ENCODE measurements at regions not wholly inside any gene's neighbourhood (a gene's known extent, or its start where the extent isn't known, plus 50 kb on each side); places are given as distances from the start of the nearest gene placed in this dataset.

DNA sequence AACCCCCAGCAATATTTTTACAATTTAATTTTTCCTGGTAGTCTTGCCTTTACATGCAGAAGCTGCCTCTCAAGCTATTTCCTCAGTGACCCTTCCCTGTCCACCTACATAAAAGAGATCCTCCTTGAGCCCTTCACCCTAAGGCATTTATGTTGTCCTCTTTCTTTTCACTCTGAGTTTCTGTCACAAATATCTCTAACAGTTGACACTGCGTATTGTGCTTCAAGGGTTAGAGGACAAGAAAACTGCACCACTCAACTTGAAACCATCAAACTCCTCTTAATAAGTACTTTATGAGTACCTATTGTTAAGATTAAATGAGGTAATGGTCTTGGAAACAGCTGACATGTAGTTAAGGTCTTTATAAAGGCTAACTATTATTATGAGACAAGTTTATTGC is 557.7 kb downstream of the TRHDE start:
- no peak overlapping the region for H3K56ac ChIP-seq (ENCODE audit: insufficient read length, low read depth, low read length)
- no peaks in the 10 kb centered on the region for H3K9me3 ChIP-seq (ENCODE audit: control insufficient read depth, low read depth, low read length)
- TF ChIP-seq, protein P1, sequence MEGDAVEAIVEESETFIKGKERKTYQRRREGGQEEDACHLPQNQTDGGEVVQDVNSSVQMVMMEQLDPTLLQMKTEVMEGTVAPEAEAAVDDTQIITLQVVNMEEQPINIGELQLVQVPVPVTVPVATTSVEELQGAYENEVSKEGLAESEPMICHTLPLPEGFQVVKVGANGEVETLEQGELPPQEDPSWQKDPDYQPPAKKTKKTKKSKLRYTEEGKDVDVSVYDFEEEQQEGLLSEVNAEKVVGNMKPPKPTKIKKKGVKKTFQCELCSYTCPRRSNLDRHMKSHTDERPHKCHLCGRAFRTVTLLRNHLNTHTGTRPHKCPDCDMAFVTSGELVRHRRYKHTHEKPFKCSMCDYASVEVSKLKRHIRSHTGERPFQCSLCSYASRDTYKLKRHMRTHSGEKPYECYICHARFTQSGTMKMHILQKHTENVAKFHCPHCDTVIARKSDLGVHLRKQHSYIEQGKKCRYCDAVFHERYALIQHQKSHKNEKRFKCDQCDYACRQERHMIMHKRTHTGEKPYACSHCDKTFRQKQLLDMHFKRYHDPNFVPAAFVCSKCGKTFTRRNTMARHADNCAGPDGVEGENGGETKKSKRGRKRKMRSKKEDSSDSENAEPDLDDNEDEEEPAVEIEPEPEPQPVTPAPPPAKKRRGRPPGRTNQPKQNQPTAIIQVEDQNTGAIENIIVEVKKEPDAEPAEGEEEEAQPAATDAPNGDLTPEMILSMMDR (conservative IDR thresholded peaks at IDR 0.05), result no peak
- no CpG with 5 or more reads among the region's 1 CpG for WGBS (ENCODE audit: extremely low coverage, insufficient read length, low lambda C conversion rate)
- Mint-ChIP-seq H3K27me3 (ENCODE audit: low read depth) (no peaks in the 10 kb centered on the region), H3K9me3 (peaks cover 3 to 13% of the 10 kb centered on the region in 2 experiments), H3K36me3 (ENCODE audit: insufficient read depth in 1 of 3, low read depth in 3 of 3) (peaks cover 0 to 10% (median 9%) of the 10 kb centered on the region in 3 experiments), H3K4me3 (no peak overlapping the region), H3K4me1 (peaks cover 16 to 26% of the 10 kb centered on the region in 2 experiments), H3K27ac (peak overlapping the region in 2 of 3 experiments; percentile 17 to 76; a peak in 3 of 7 replicates)
- no peak overlapping the region for H4K5ac ChIP-seq (ENCODE audit: insufficient read length, low read depth, low read length)
- H2BK5ac ChIP-seq (ENCODE audit: insufficient read length, low read length), result no peak overlapping the region
- no peak overlapping the region for H3K23ac ChIP-seq (ENCODE audit: insufficient read length, low read depth, low read length)
- H3K14ac ChIP-seq (ENCODE audit: insufficient read depth, low read length), result no peak overlapping the region
- H3K27me3 ChIP-seq (ENCODE audit: insufficient read depth, low read length), result no peaks in the 10 kb centered on the region
- H2AFZ ChIP-seq (ENCODE audit: low read length), result no peak overlapping the region
- H2BK20ac ChIP-seq (ENCODE audit: low read depth, low read length, poor library complexity, severe bottlenecking), result no peak overlapping the region
- H3K23me2 ChIP-seq (ENCODE audit: insufficient read length, low read depth, low read length, poor library complexity, severe bottlenecking), result no peaks in the 10 kb centered on the region
- no peak overlapping the region for H3T11ph ChIP-seq (ENCODE audit: low read length)
- H2BK15ac ChIP-seq (ENCODE audit: low read depth, low read length), result no peak overlapping the region
- H2BK120ac ChIP-seq (ENCODE audit: low read depth, low read length, poor library complexity, severe bottlenecking), result no peak overlapping the region
- no peaks in the 10 kb centered on the region for H4K20me1 ChIP-seq (ENCODE audit: control insufficient read depth, insufficient read depth, insufficient read length)
- H4K91ac ChIP-seq (ENCODE audit: insufficient read length, low read depth, low read length), result no peak overlapping the region
- no peaks in the 10 kb centered on the region for H3K79me2 ChIP-seq (ENCODE audit: insufficient read depth, low read length)
- H3K18ac ChIP-seq (ENCODE audit: insufficient read length, low read depth, low read length), result no peak overlapping the region
- no peaks in the 10 kb centered on the region for H3K4me1 ChIP-seq (ENCODE audit: insufficient read depth, low read length)
- no peak overlapping the region for H3K4ac ChIP-seq (ENCODE audit: low read depth, low read length)
- no peak overlapping the region for H3K4me2 ChIP-seq (ENCODE audit: insufficient read depth, insufficient read length, low read length)
- H3K27ac ChIP-seq (ENCODE audit: insufficient read length, low read depth, low read length), result no peak overlapping the region
- no peak overlapping the region for H3K9ac ChIP-seq (ENCODE audit: extremely low read depth, insufficient read length, low read length)
- no peaks in the 10 kb centered on the region for H3K79me1 ChIP-seq (ENCODE audit: insufficient read depth, low read depth, low read length, poor library complexity, severe bottlenecking)
- no peak for DNase-seq
- H2BK12ac ChIP-seq (ENCODE audit: insufficient read length, low read depth, low read length), result no peak overlapping the region
- no peak overlapping the region for H2AK5ac ChIP-seq (ENCODE audit: insufficient read length, low read length)
- H4K8ac ChIP-seq (replicated peaks; ENCODE audit: insufficient read length, low read depth, low read length), result no peak overlapping the region

Data from H9 (cell line).